Progenitor cell of endocrine pancreas (in vitro differentiated cells): ENCODE measurements at regions not wholly inside any gene's neighbourhood (a gene's known extent, or its start where the extent isn't known, plus 50 kb on each side); places are given as distances from the start of the nearest gene placed in this dataset.
"Not testable (repeated sequence)": the region's sequence is repeated elsewhere in the genome, so short reads cannot be mapped to it uniquely, and the experiment has no call there.

Experiments
- DNase-seq: peaks from one replicate; pipeline ENCODE4 v3.0.0; 2021; ENCODE audit warnings: low spot score; ENCODE audit not compliant: unreplicated experiment
- H3K27ac Mint-ChIP-seq: 2 replicates; pipeline ENCODE4 v1.8.0; 2021; ENCODE audit warnings: mild to moderate bottlenecking, moderate library complexity, mixed read lengths
- H3K27me3 Mint-ChIP-seq: 2 replicates; pipeline ENCODE4 v1.8.0; 2021; ENCODE audit warnings: mixed read lengths
- H3K36me3 Mint-ChIP-seq: 2 replicates; pipeline ENCODE4 v1.8.0; 2022; ENCODE audit warnings: mixed read lengths; ENCODE audit not compliant: insufficient read depth
- H3K4me1 Mint-ChIP-seq: 2 replicates; pipeline ENCODE4 v1.8.0; 2021; ENCODE audit warnings: low read depth, mixed read lengths
- H3K4me3 Mint-ChIP-seq: 2 replicates; pipeline ENCODE4 v1.8.0; 2021; ENCODE audit warnings: low read depth, mild to moderate bottlenecking, moderate library complexity, mixed read lengths
- H3K9me3 Mint-ChIP-seq: 2 replicates; pipeline ENCODE4 v1.8.0; 2021; ENCODE audit warnings: low read depth, mixed read lengths
- CTCF ChIP-seq: fragments of 200-600 bp; sonication (generic); IDR thresholded peaks from one replicate; pipeline ENCODE4 v1.5.0; 2021; ENCODE audit warnings: antibody characterized with exemption, mild to moderate bottlenecking; ENCODE audit not compliant: unreplicated experiment

- Mint-ChIP-seq H3K4me1 (no peaks in the 10 kb centered on the region), H3K4me3 (no peak overlapping the region), H3K27me3 (peaks cover 8% of the 10 kb centered on the region), H3K27ac (no peak overlapping the region), H3K9me3 (peaks cover 4% of the 10 kb centered on the region), H3K36me3 (no peaks in the 10 kb centered on the region)
- no peak for TF ChIP-seq CTCF
- no peak for DNase-seq
Observed at GRCh38 chr10:7069706-7070105, 341.1 kb downstream of the SFMBT2 start.

GRCh38 chr10:7056216-7056615 is 354.6 kb downstream of the SFMBT2 start:
- Mint-ChIP-seq H3K4me1 (no peaks in the 10 kb centered on the region), H3K4me3 (no peak overlapping the region), H3K9me3 (no peaks in the 10 kb centered on the region), H3K36me3 (no peaks in the 10 kb centered on the region), H3K27me3 (no peaks in the 10 kb centered on the region), H3K27ac (no peak overlapping the region)
- DNase-seq, result no peak
- TF ChIP-seq CTCF, result no peak

GRCh38 chr10:7054915-7055314 is 355.9 kb downstream of the SFMBT2 start:
- Mint-ChIP-seq H3K4me1 (no peaks in the 10 kb centered on the region), H3K27me3 (no peaks in the 10 kb centered on the region), H3K9me3 (peaks cover 4% of the 10 kb centered on the region), H3K36me3 (no peaks in the 10 kb centered on the region), H3K4me3 (no peak overlapping the region), H3K27ac (no peak overlapping the region)
- DNase-seq, result no peak
- TF ChIP-seq CTCF, result peak; percentile 39

- Mint-ChIP-seq H3K4me3 (no peak overlapping the region), H3K4me1 (no peaks in the 10 kb centered on the region), H3K27ac (no peak overlapping the region), H3K9me3 (peaks cover 4% of the 10 kb centered on the region), H3K36me3 (no peaks in the 10 kb centered on the region), H3K27me3 (no peaks in the 10 kb centered on the region)
- no peak for TF ChIP-seq CTCF
- DNase-seq, result no peak
Observed at GRCh38 chr10:7053195-7053594, 357.6 kb downstream of the SFMBT2 start.

GRCh38 chr10:7050024-7050423 is 360.8 kb downstream of the SFMBT2 start:
- H3K4me3 Mint-ChIP-seq, DNase-seq, H3K36me3 Mint-ChIP-seq, H3K27ac Mint-ChIP-seq, H3K4me1 Mint-ChIP-seq, H3K27me3 Mint-ChIP-seq, H3K9me3 Mint-ChIP-seq: not testable (repeated sequence)

- TF ChIP-seq CTCF, result no peak
- Mint-ChIP-seq H3K4me1 (no peaks in the 10 kb centered on the region), H3K27ac (no peak overlapping the region), H3K4me3 (no peak overlapping the region), H3K9me3 (peaks cover 9% of the 10 kb centered on the region), H3K27me3 (peaks cover 10% of the 10 kb centered on the region), H3K36me3 (no peaks in the 10 kb centered on the region)
- no peak for DNase-seq
Observed at GRCh38 chr10:7048061-7048460, 362.8 kb downstream of the SFMBT2 start.
